PC-9 (cell line): ENCODE measurements at regions not wholly inside any gene's neighbourhood (a gene's known extent, or its start where the extent isn't known, plus 50 kb on each side); places are given as distances from the start of the nearest gene placed in this dataset.

Source experiments
- EZH2 ChIP-seq: fragments of 200-600 bp; sonication (generic); IDR thresholded peaks from 2 replicates; pipeline ENCODE4 v1.8.0; 2017; ENCODE audit warnings: antibody characterized with exemption, low read depth
- TF ChIP-seq, protein P1 (sequence below): fragments of 200-600 bp; sonication (generic); conservative IDR thresholded peaks from 2 replicates; pipeline ENCODE4 v1.6.1; 2017; ENCODE audit warnings: mixed run types, antibody characterized with exemption, mild to moderate bottlenecking, moderate library complexity

DNA sequence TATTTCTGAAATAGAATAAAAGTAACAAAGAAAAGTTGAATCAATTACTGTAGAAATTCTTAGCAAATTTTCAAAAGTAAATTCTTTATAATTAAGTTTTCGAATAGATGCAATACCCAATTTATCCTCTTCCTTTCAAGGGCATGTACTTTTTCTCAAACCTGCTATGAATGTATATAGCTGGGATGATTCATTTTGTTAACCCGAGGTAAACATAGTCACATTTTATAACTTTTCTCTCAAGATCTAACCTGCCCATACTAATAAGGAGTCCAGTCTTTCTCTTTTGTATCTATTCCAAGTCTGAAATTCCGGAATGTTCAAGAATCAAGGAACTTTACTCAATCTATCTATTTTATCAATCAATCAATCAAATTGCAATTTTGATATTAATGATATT lies 1072.9 kb downstream of the REEP3 start:
- no peak for TF ChIP-seq EZH2
- TF ChIP-seq, protein P1, sequence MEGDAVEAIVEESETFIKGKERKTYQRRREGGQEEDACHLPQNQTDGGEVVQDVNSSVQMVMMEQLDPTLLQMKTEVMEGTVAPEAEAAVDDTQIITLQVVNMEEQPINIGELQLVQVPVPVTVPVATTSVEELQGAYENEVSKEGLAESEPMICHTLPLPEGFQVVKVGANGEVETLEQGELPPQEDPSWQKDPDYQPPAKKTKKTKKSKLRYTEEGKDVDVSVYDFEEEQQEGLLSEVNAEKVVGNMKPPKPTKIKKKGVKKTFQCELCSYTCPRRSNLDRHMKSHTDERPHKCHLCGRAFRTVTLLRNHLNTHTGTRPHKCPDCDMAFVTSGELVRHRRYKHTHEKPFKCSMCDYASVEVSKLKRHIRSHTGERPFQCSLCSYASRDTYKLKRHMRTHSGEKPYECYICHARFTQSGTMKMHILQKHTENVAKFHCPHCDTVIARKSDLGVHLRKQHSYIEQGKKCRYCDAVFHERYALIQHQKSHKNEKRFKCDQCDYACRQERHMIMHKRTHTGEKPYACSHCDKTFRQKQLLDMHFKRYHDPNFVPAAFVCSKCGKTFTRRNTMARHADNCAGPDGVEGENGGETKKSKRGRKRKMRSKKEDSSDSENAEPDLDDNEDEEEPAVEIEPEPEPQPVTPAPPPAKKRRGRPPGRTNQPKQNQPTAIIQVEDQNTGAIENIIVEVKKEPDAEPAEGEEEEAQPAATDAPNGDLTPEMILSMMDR = no peak
